H1 (cell line): ENCODE measurements at regions not wholly inside any gene's neighbourhood (a gene's known extent, or its start where the extent isn't known, plus 50 kb on each side); places are given as distances from the start of the nearest gene placed in this dataset.
A peak's percentile ranks its signal among the peaks of the same experiment; 100 is the strongest.

Experiments
- CTCF ChIA-PET: fragments of 300-600 bp; sonication (Branson Sonifier 250); formaldehyde crosslinking; loops from one replicate; lab custom pipeline; 2021; ENCODE audit not compliant: partially characterized antibody; lab: Charles Lee
- POLR2A ChIA-PET: fragments of 300-600 bp; sonication (Branson Sonifier 250); formaldehyde crosslinking; loops from one replicate; lab custom pipeline; 2021; ENCODE audit warnings: inconsistent platforms; ENCODE audit not compliant: partially characterized antibody; lab: Charles Lee
- DNase-seq, 2 experiments: peaks; one replicate each; pipeline versions ENCODE4 v3.0.0 to v3.0.0-alpha.2; 2010 to 2022; ENCODE audit warnings: low spot score in 2 of 2, low read depth in 1 of 2, mixed read lengths in 1 of 2
- FAIRE-seq: peaks from 2 replicates; lab custom pipeline; 2011; peaks lifted over from hg19 to GRCh38; lab: Jason Lieb, UNC
- H2AFZ ChIP-seq: 2 replicates; pipeline ENCODE4 v1.8.1; 2012; ENCODE audit warnings: low read length, inconsistent platforms
- H2AK5ac ChIP-seq: 2 replicates; pipeline ENCODE4 v1.6.1; 2013; ENCODE audit warnings: low read depth, low read length
- H2BK120ac ChIP-seq: replicated peaks from 2 replicates; pipeline ENCODE3; 2013; ENCODE audit warnings: low read depth, low read length, inconsistent platforms
- H2BK12ac ChIP-seq: 2 replicates; pipeline ENCODE4 v1.6.1; 2013; ENCODE audit warnings: low read depth, low read length
- H2BK15ac ChIP-seq: 2 replicates; pipeline ENCODE4 v1.6.1; 2013; ENCODE audit warnings: low read length
- H2BK20ac ChIP-seq: 2 replicates; pipeline ENCODE4 v1.6.1; 2013; ENCODE audit warnings: low read length
- H2BK5ac ChIP-seq: 2 replicates; pipeline ENCODE4 v1.6.1; 2013; ENCODE audit warnings: low read depth, low read length
- H3K14ac ChIP-seq: 2 replicates; pipeline ENCODE4 v1.6.1; 2013; ENCODE audit warnings: inconsistent platforms; ENCODE audit not compliant: insufficient read length
- H3K18ac ChIP-seq: 2 replicates; pipeline ENCODE4 v1.6.1; 2013; ENCODE audit warnings: low read length; ENCODE audit errors: extremely low read depth
- H3K23ac ChIP-seq: 2 replicates; pipeline ENCODE4 v1.6.1; 2013; ENCODE audit warnings: inconsistent platforms; ENCODE audit not compliant: insufficient read length
- H3K23me2 ChIP-seq: 2 replicates; pipeline ENCODE4 v1.6.1; 2013; ENCODE audit warnings: low read depth, low read length
- H3K27ac ChIP-seq: 2 replicates; pipeline ENCODE4 v1.6.1; 2011; ENCODE audit warnings: low read depth, low read length, inconsistent platforms
- H3K27me3 ChIP-seq, 4 experiments: replicated peaks in 1 of 4; 1 replicate in 1 of 4; 2 replicates in 3 of 4; pipeline versions ENCODE4 v1.6.1 to v1.8.1; 2011 to 2013; ENCODE audit warnings: low read length in 3 of 4, mild to moderate bottlenecking in 3 of 4, inconsistent platforms in 2 of 4, mixed read lengths in 2 of 4, moderate library complexity in 1 of 4; ENCODE audit not compliant: control insufficient read depth in 3 of 4, insufficient read depth in 3 of 4; ENCODE audit errors: extremely low read depth in 1 of 4
- H3K36me3 ChIP-seq, 4 experiments: 2 replicates each; pipeline versions ENCODE4 v1.6.1 to v1.8.1; 2011 to 2013; ENCODE audit warnings: mild to moderate bottlenecking in 4 of 4, low read length in 3 of 4, moderate library complexity in 2 of 4, control low read depth in 1 of 4, inconsistent platforms in 1 of 4; ENCODE audit not compliant: insufficient read depth in 4 of 4, control insufficient read depth in 2 of 4
- H3K4ac ChIP-seq: replicated peaks from 2 replicates; pipeline ENCODE3; 2013; ENCODE audit warnings: low read length, low read depth, mixed read lengths, inconsistent platforms; ENCODE audit not compliant: insufficient read length
- H3K4me1 ChIP-seq, 4 experiments: replicated peaks in 1 of 4; 1 replicate in 1 of 4; 2 replicates in 3 of 4; pipeline versions ENCODE4 v1.6.1 to v1.8.1; 2011 to 2013; ENCODE audit warnings: low read length in 3 of 4, inconsistent platforms in 2 of 4, mixed read lengths in 1 of 4; ENCODE audit not compliant: insufficient read depth in 4 of 4, control insufficient read depth in 3 of 4
- H3K4me2 ChIP-seq, 2 experiments: 2 replicates each; pipeline versions ENCODE4 v1.6.1 to v1.8.1; 2011 to 2013; ENCODE audit warnings: low read depth in 2 of 2, low read length in 2 of 2, control low read depth in 1 of 2, inconsistent platforms in 1 of 2, mild to moderate bottlenecking in 1 of 2; ENCODE audit not compliant: insufficient read depth in 1 of 2
- H3K4me3 ChIP-seq, 4 experiments: fragments of 200-600, 300-600 bp in 1 of 4; sonication (generic), shearing (Covaris generic), sonication (Bioruptor Twin) in 1 of 4; 2 replicates each; pipeline versions ENCODE4 v1.5.1 to v1.8.1; 2011 to 2016; ENCODE audit warnings: low read length in 4 of 4, low read depth in 3 of 4, control low read depth in 2 of 4, inconsistent platforms in 2 of 4, mild to moderate bottlenecking in 2 of 4, mixed read lengths in 1 of 4, moderate library complexity in 1 of 4; ENCODE audit not compliant: insufficient read depth in 2 of 4; ENCODE audit errors: extremely low read depth in 1 of 4
- H3K56ac ChIP-seq: replicated peaks from 2 replicates; pipeline ENCODE3; 2013; ENCODE audit warnings: low read depth, mild to moderate bottlenecking, mixed read lengths, low read length, inconsistent platforms; ENCODE audit not compliant: insufficient read length
- H3K79me1 ChIP-seq: 2 replicates; pipeline ENCODE4 v1.6.1; 2013; ENCODE audit warnings: low read depth, low read length, control low read depth
- H3K79me2 ChIP-seq, 2 experiments: 2 replicates each; pipeline versions ENCODE4 v1.6.1 to v1.8.1; 2012 to 2013; ENCODE audit warnings: low read length in 2 of 2, mild to moderate bottlenecking in 2 of 2, inconsistent platforms in 1 of 2; ENCODE audit not compliant: insufficient read depth in 2 of 2, control insufficient read depth in 1 of 2
- H3K9ac ChIP-seq, 4 experiments: replicated peaks in 1 of 4; 1 replicate in 1 of 4; 2 replicates in 3 of 4; pipeline versions ENCODE4 v1.6.1 to v1.8.1; 2011 to 2013; ENCODE audit warnings: low read depth in 3 of 4, low read length in 3 of 4, control low read depth in 2 of 4, mild to moderate bottlenecking in 2 of 4, moderate library complexity in 2 of 4, inconsistent platforms in 1 of 4; ENCODE audit errors: extremely low read depth in 1 of 4
- H3K9me3 ChIP-seq, 2 experiments: 2 replicates each; pipeline versions ENCODE4 v1.6.1 to v1.8.1; 2012 to 2013; ENCODE audit warnings: mild to moderate bottlenecking in 2 of 2, moderate library complexity in 2 of 2, control low read depth in 1 of 2, inconsistent platforms in 1 of 2, low read depth in 1 of 2, low read length in 1 of 2, mixed read lengths in 1 of 2; ENCODE audit not compliant: insufficient read depth in 2 of 2
- H4K20me1 ChIP-seq, 2 experiments: replicated peaks in 1 of 2; 2 replicates each; pipeline versions ENCODE3 to v1.8.1; 2011 to 2013; ENCODE audit warnings: inconsistent platforms in 2 of 2, low read length in 2 of 2, mild to moderate bottlenecking in 1 of 2; ENCODE audit not compliant: insufficient read depth in 2 of 2, control insufficient read depth in 1 of 2
- H4K5ac ChIP-seq: 2 replicates; pipeline ENCODE4 v1.6.1; 2013; ENCODE audit warnings: low read length, low read depth, mixed read lengths, inconsistent platforms; ENCODE audit not compliant: insufficient read length
- H4K8ac ChIP-seq: 2 replicates; pipeline ENCODE4 v1.8.0; 2013; ENCODE audit warnings: mild to moderate bottlenecking, moderate library complexity, low read length, inconsistent platforms; ENCODE audit not compliant: insufficient read depth; ENCODE audit errors: extremely low read depth
- H4K91ac ChIP-seq: replicated peaks from 2 replicates; pipeline ENCODE3; 2013; ENCODE audit warnings: low read length, mixed read lengths, inconsistent platforms; ENCODE audit not compliant: insufficient read length
- BCL11A ChIP-seq, 2 experiments: IDR thresholded peaks; one replicate each; pipeline ENCODE4 v1.6.1; 2011; ENCODE audit warnings: low read depth in 2 of 2, low read length in 2 of 2, mild to moderate bottlenecking in 2 of 2
- CREB1 ChIP-seq: IDR thresholded peaks from 2 replicates; pipeline ENCODE4 v1.6.1; 2012; ENCODE audit warnings: inconsistent platforms
- GABPA ChIP-seq: IDR thresholded peaks from 2 replicates; pipeline ENCODE4 v1.6.1; 2011; ENCODE audit warnings: mild to moderate bottlenecking, low read length, moderate library complexity, borderline replicate concordance; ENCODE audit not compliant: insufficient read depth
- KDM4A ChIP-seq: IDR thresholded peaks from one replicate; pipeline ENCODE4 v1.7.1; 2012; ENCODE audit warnings: low read depth, mild to moderate bottlenecking, moderate library complexity, low read length, inconsistent platforms; ENCODE audit not compliant: severe bottlenecking
- WGBS, 2 experiments: shearing (Covaris generic) in 1 of 2; methylation state at CpG; one replicate each; pipeline versions ENCODE4 v1.1.6 to v1.1.7; 2013 to 2015; ENCODE audit warnings: low lambda C conversion rate in 2 of 2, mixed read lengths in 2 of 2, inconsistent platforms in 1 of 2, low coverage in 1 of 2, missing lambda C conversion rate in 1 of 2; ENCODE audit not compliant: insufficient replicate concordance in 2 of 2, insufficient coverage in 1 of 2, insufficient read length in 1 of 2; ENCODE audit errors: extremely low coverage in 1 of 2, missing lambda C conversion rate in 1 of 2; 5-methylcytosine and 5-hydroxymethylcytosine counted together
- TF ChIP-seq, protein P1 (sequence below), 3 experiments: IDR thresholded peaks; 1 replicate in 2 of 3; 2 replicates in 1 of 3; pipeline versions ENCODE4 v1.5.1 to v1.6.1; 2011; ENCODE audit warnings: low read length in 3 of 3, mild to moderate bottlenecking in 3 of 3, inconsistent platforms in 2 of 3, low read depth in 1 of 3, moderate library complexity in 1 of 3; ENCODE audit not compliant: insufficient read depth in 1 of 3; ENCODE audit errors: control extremely low read depth in 1 of 3

DNA sequence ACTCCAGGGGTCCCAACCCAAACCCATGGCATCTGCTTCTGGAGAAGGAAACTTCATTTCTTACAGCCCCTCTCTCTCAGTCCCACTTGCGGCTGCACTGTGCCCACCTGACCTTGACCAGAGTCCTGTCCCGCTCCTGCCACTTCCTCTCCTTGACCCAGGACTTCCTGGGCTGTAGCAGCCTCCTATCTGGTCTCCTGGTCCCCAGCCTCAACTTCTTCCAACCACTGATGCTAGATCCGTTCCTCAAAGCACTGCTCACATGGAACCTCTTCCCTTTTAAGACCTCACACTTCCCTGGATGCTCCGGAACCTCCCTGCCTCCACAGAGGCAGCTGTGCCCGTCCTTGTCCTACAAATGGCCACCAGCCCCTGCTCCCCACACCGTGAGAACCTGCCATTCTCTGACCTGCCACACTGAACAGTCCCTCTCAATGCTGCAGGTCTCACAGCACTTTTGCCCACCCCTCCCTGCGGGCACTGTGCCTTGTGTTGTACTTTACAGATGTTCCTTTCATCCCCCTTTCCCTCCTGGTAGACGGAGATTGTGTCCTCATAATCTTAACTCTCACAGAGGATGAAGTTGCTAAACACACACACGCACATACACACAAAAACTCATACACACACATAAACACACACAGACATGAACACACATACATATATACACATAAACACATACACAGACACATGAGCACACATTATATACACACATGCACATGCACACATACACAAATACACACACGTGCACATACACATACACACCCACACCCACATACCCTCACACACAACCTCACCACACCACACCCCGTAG is 59.6 kb upstream of the NXT1 start:
- H3K23me2 ChIP-seq: no peaks in the 10 kb centered on the region; the same call in 1 of the 2 replicates
- no peak overlapping the region for H3K14ac ChIP-seq
- H2BK20ac ChIP-seq: no peak overlapping the region
- peak overlapping the region; percentile 33; the same call in 1 of the 2 replicates for H2AK5ac ChIP-seq
- H3K18ac ChIP-seq: no peak overlapping the region
- no peaks in the 10 kb centered on the region for H3K27me3 ChIP-seq
- H3K4me1 ChIP-seq: no peaks in the 10 kb centered on the region; a peak in 1 of 7 replicates
- H3K4ac ChIP-seq: no peak overlapping the region
- H2BK120ac ChIP-seq: no peak overlapping the region
- FAIRE-seq (no peak), DNase-seq (no peak)
- CTCF ChIA-PET: interaction anchor here (0.8 to 2.8 kb wide), 4 partner anchors 9 to 65 kb away, joined by 3 to 20 read pairs (median 4); no protein-coding TSS in a partner anchor
- no peaks in the 10 kb centered on the region for H3K79me2 ChIP-seq
- no peak overlapping the region for H2AFZ ChIP-seq
- H4K91ac ChIP-seq: peak overlapping the region; percentile 6
- H3K4me2 ChIP-seq: no peak overlapping the region
- no peak overlapping the region for H3K4me3 ChIP-seq
- no peak overlapping the region for H4K5ac ChIP-seq
- no peaks in the 10 kb centered on the region for H3K9me3 ChIP-seq
- no peaks in the 10 kb centered on the region for H4K20me1 ChIP-seq
- no peak overlapping the region for H3K27ac ChIP-seq
- H2BK15ac ChIP-seq: no peak overlapping the region
- H3K56ac ChIP-seq: no peak overlapping the region
- POLR2A ChIA-PET: no interaction called here
- no peak overlapping the region for H3K23ac ChIP-seq
- no peak overlapping the region for H3K9ac ChIP-seq
- no peak overlapping the region for H2BK12ac ChIP-seq
- H3K79me1 ChIP-seq: no peaks in the 10 kb centered on the region
- WGBS, 2 experiments: 89% methylated on average over 11 of the region's 11 CpGs; no CpG with 5 or more reads in 1 of the 2 experiments
- H3K36me3 ChIP-seq: no peaks in the 10 kb centered on the region
- no peak for TF ChIP-seq GABPA
- no peak for TF ChIP-seq BCL11A (IDR thresholded peaks at IDR 0.05; ENCODE audit: low read depth in 2 of 2, low read length in 2 of 2)
- TF ChIP-seq CREB1: no peak
- TF ChIP-seq KDM4A: no peak
- TF ChIP-seq, protein P1, sequence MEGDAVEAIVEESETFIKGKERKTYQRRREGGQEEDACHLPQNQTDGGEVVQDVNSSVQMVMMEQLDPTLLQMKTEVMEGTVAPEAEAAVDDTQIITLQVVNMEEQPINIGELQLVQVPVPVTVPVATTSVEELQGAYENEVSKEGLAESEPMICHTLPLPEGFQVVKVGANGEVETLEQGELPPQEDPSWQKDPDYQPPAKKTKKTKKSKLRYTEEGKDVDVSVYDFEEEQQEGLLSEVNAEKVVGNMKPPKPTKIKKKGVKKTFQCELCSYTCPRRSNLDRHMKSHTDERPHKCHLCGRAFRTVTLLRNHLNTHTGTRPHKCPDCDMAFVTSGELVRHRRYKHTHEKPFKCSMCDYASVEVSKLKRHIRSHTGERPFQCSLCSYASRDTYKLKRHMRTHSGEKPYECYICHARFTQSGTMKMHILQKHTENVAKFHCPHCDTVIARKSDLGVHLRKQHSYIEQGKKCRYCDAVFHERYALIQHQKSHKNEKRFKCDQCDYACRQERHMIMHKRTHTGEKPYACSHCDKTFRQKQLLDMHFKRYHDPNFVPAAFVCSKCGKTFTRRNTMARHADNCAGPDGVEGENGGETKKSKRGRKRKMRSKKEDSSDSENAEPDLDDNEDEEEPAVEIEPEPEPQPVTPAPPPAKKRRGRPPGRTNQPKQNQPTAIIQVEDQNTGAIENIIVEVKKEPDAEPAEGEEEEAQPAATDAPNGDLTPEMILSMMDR (IDR thresholded peaks at IDR 0.05; ENCODE audit: control extremely low read depth in 1 of 3, insufficient read depth in 1 of 3, low read depth in 1 of 3, low read length in 3 of 3): no peak
- 0 out of 2 replicates have a peak overlapping the region, but pooled peaks have one; percentile 36 for H4K8ac ChIP-seq
- no peak overlapping the region for H2BK5ac ChIP-seq
